ENCODE measurements at regions not wholly inside any gene's neighbourhood (a gene's known extent, or its start where the extent isn't known, plus 50 kb on each side); places are given as distances from the start of the nearest gene placed in this dataset.

DNA sequence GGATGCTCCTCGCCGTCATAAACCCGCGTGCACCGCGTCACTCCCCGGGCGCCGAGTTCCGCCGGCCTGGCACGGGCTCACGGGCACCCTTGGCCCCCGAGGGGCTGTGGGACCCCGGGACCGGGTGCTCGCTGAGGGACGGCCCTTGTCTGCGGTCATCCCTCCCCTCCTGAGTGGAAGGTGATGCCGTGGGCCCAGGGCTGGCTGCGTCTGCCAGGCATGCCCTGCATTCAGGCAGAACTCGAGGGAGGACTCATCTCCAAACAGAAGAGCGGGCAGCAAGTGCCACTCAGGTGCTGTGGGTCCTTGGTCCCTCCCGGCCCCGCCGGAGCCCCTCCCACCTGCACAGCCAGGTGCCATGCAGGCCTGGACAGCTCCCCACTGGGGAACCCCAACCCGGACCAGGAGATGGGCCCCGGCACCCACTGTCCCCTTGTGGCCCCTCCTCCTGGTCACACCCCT is 61.3 kb downstream of the UNCX start:
- no peak overlapping the region for H3K27ac Mint-ChIP-seq
- peaks cover 16% of the 10 kb centered on the region for H3K4me1 Mint-ChIP-seq (ENCODE audit: unreplicated experiment)
- peaks cover 36% of the 10 kb centered on the region for H3K27me3 Mint-ChIP-seq
- DNase-seq (ENCODE audit: extremely low spot score, unreplicated experiment): no peak
- TF ChIP-seq, protein P1, sequence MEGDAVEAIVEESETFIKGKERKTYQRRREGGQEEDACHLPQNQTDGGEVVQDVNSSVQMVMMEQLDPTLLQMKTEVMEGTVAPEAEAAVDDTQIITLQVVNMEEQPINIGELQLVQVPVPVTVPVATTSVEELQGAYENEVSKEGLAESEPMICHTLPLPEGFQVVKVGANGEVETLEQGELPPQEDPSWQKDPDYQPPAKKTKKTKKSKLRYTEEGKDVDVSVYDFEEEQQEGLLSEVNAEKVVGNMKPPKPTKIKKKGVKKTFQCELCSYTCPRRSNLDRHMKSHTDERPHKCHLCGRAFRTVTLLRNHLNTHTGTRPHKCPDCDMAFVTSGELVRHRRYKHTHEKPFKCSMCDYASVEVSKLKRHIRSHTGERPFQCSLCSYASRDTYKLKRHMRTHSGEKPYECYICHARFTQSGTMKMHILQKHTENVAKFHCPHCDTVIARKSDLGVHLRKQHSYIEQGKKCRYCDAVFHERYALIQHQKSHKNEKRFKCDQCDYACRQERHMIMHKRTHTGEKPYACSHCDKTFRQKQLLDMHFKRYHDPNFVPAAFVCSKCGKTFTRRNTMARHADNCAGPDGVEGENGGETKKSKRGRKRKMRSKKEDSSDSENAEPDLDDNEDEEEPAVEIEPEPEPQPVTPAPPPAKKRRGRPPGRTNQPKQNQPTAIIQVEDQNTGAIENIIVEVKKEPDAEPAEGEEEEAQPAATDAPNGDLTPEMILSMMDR (conservative IDR thresholded peaks at IDR 0.05): no peak
- H3K9me3 Mint-ChIP-seq: no peaks in the 10 kb centered on the region
- H3K4me3 Mint-ChIP-seq: no peak overlapping the region
- no peaks in the 10 kb centered on the region for H3K36me3 Mint-ChIP-seq

DNA sequence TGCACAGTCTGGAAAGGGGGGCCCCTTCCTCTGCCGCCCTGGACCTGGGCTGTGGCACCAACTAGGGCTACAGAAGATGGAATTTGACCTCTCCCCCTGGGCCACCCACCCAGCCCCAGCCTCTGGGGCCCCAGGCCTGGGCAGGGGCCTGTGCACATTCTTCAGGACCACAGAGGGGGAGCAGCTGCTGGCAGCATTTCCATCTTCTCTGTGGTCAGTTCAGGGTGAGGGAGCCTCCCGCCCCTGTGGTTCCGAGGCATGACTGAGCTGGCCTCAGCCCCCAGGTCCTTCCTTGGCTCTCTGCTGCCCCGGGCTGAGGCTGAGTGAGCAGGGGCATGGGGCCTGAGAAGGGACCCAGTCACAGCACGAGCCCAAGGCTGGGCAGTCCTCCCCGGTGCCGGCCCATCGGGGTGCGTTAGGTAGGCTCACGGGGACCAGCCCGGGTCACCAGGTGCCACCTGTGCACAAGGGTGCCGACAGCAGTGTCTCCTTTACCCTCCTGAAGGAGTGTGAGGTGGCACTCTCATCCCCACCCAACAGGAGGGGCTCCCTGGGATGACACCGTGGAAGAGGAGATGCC is 63.2 kb downstream of the UNCX start:
- Mint-ChIP-seq H3K9me3 (no peaks in the 10 kb centered on the region), H3K4me1 (ENCODE audit: unreplicated experiment) (peaks cover 4% of the 10 kb centered on the region), H3K36me3 (no peaks in the 10 kb centered on the region), H3K27me3 (peaks cover 25% of the 10 kb centered on the region), H3K27ac (no peak overlapping the region), H3K4me3 (no peak overlapping the region)
- TF ChIP-seq, protein P1 (conservative IDR thresholded peaks at IDR 0.05): no peak
- DNase-seq (ENCODE audit: extremely low spot score, unreplicated experiment): no peak

DNA sequence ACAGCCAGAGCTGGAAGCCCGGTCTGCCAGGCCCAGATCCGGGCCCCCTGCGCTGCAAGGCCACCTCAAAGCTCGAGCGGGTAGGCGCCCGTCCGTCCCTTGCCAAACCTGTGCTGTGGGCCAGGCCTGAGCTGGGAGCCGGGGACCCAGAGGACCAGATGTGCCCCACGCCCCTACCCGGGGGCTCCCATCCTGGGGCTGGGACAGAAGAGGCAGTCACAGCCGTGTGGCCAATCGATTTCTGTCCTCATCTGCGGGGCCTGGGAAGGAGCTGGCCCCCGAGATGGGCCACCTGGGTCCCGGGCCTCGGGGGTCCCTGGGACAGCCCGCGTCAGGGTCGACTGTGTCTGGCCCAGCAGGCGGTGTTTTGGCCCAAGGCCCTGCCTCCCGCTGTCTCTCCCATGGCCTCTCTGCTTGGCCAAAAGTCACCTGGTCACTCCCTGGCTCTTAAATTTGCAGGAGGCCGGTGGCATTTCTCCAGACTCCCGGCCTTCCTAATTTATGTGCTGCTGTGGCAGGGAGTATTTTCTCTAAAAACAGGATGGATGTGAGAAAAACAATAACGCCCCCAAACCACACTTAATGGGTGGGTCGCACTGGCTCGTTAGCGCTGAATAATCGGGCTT is 63.8 kb downstream of the UNCX start:
- no peak overlapping the region for H3K4me3 Mint-ChIP-seq
- H3K27ac Mint-ChIP-seq: no peak overlapping the region
- no peaks in the 10 kb centered on the region for H3K36me3 Mint-ChIP-seq
- TF ChIP-seq, protein P1 (conservative IDR thresholded peaks at IDR 0.05): no peak
- H3K4me1 Mint-ChIP-seq (ENCODE audit: unreplicated experiment): peaks cover 4% of the 10 kb centered on the region
- peaks cover 20% of the 10 kb centered on the region for H3K27me3 Mint-ChIP-seq
- no peaks in the 10 kb centered on the region for H3K9me3 Mint-ChIP-seq
- no peak for DNase-seq (ENCODE audit: extremely low spot score, unreplicated experiment)

DNA sequence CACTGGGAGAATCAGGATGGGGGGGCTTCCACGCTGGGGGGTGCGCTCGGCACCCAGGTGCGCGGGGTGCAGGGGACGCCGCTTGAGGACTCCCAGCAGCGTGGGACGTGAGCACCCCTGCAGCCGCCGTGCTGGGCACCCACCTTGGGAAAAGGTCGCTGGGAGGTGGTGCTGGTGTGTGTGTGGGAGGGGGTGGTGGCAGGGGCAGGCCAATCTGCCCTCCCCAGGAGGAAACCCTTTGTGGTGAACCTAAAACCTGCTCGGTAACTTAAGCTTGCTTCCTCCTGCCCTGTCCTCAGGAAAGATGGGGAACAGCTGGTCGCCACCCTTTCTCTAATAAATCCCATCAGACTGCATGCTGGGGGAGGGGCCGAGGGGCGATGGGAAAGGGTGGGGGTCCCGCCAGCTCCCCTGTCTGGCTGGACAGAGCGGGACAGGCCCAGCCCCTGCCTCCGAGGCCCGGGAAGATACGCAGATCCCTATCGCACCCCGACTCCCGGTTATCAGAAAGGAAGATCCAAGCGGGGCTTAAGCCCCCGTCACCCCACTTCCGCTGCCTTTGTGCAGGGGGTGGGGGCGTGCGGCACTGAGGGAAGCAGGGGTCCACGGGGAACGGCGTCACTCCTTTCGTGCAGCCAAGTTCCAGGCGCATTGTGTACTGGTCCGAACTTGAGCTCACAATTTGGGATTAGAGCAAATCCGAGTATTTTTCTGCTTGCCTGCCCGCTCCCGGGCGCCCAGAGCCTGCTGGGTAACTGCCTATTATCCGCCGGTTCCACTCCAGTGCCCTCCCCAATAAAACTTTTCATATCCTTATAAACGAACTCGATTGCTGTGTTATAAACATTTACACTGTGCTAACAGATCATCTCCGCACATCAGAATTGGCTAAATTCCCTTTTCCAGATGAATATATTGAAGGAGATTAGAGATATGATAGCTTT is 64.6 kb downstream of the UNCX start:
- Mint-ChIP-seq H3K4me1 (ENCODE audit: unreplicated experiment) (peaks cover 4% of the 10 kb centered on the region), H3K36me3 (no peaks in the 10 kb centered on the region), H3K27me3 (peaks cover 14% of the 10 kb centered on the region), H3K9me3 (no peaks in the 10 kb centered on the region), H3K27ac (no peak overlapping the region), H3K4me3 (no peak overlapping the region)
- TF ChIP-seq, protein P1 (conservative IDR thresholded peaks at IDR 0.05): no peak
- DNase-seq (ENCODE audit: extremely low spot score, unreplicated experiment): no peak

DNA sequence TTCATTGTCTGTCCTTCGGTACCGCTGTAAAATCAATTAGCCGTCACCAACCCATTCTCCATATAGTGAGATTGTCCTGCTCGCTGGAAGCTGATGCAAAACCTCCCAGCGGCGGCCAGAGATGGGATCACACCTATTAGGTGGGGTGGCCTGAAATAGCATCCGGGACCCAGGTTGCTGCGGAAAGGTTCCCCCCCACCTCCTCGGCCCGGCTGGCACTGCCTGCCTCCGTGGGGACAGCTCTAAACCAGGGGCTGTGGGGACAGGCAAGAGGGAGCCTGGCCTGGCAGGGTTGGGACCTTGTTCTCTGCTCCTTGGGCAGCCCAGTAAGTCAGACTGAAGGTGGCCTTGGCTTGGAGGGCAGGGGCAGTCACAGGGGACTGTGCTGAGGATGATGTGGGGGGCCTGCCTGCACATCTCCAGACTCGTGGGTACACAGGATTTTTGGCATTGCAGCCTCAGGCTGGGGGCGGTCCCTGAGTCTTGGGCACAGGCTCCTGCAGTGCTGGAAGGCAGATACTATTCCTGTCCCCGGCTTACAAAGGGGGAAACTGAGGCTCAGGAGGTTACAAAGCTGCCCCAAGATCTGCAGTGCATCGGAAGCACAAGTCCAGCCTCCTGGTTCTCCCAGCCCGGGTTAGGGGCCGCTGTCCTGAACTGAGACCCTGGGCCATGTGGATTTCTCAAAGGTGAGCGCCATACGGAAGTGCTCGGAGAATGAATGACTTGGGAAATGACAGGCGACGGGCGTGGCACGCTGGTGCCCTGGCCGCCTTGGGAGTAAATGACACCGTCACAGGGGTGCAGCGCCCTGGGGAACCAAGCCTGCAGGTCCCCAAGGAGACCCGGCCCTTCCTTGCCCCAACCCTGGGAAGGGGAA is 65.6 kb downstream of the UNCX start:
- TF ChIP-seq, protein P1 (conservative IDR thresholded peaks at IDR 0.05): no peak

More for the DNA sequence above, 65.6 kb downstream of the UNCX start:
- Mint-ChIP-seq H3K27ac (no peak overlapping the region), H3K36me3 (no peaks in the 10 kb centered on the region), H3K9me3 (no peaks in the 10 kb centered on the region), H3K27me3 (peaks cover 9% of the 10 kb centered on the region), H3K4me1 (ENCODE audit: unreplicated experiment) (peaks cover 4% of the 10 kb centered on the region), H3K4me3 (no peak overlapping the region)
- DNase-seq (ENCODE audit: extremely low spot score, unreplicated experiment): no peak

Data from type B pancreatic cell (in vitro differentiated cells).